SK-N-SH treated with all-trans-retinoic acid at 6 μM for 48 hours (cell line): ENCODE measurements at regions not wholly inside any gene's neighbourhood (a gene's known extent, or its start where the extent isn't known, plus 50 kb on each side); places are given as distances from the start of the nearest gene placed in this dataset.

Experiments
- ATAC-seq: fragments of 200-7000 bp; cut with Tn5 transposase; 3 replicates; pipeline ENCODE4 v1.9.1; 2020; ENCODE audit warnings: mild to moderate bottlenecking, moderate library complexity
- ARNTL ChIP-seq: fragments of 450-650 bp; formaldehyde crosslinking; IDR thresholded peaks from 2 replicates; pipeline ENCODE4 v1.5.0; 2020; ENCODE audit warnings: low read depth, mild to moderate bottlenecking, moderate library complexity, borderline replicate concordance
- BACH2 ChIP-seq: fragments of 250-450 bp; sonication (Bioruptor Pico); IDR thresholded peaks from 2 replicates; pipeline ENCODE4 v1.9.0; 2021; ENCODE audit warnings: mild to moderate bottlenecking, borderline replicate concordance
- CREB5 ChIP-seq: fragments of 250-450 bp; sonication (Bioruptor Pico); IDR thresholded peaks from 2 replicates; pipeline ENCODE4 v1.5.1; 2020; ENCODE audit warnings: low read depth, mild to moderate bottlenecking, moderate library complexity
- CSDC2 ChIP-seq: fragments of 250-450 bp; sonication (Bioruptor Pico); IDR thresholded peaks from 2 replicates; pipeline ENCODE4 v1.5.0; 2020; ENCODE audit warnings: mild to moderate bottlenecking, moderate library complexity
- CSRNP3 ChIP-seq: fragments of 250-450 bp; sonication (Bioruptor Pico); IDR thresholded peaks from 2 replicates; pipeline ENCODE4 v1.5.1; 2021; ENCODE audit warnings: mild to moderate bottlenecking, moderate library complexity
- ESRRG ChIP-seq: fragments of 250-450 bp; sonication (Bioruptor Pico); IDR thresholded peaks from 2 replicates; pipeline ENCODE4 v1.6.1; 2021; ENCODE audit warnings: mild to moderate bottlenecking
- GLIS3 ChIP-seq: fragments of 250-450 bp; sonication (Bioruptor Pico); IDR thresholded peaks from 2 replicates; pipeline ENCODE4 v1.5.0; 2020; ENCODE audit warnings: mild to moderate bottlenecking, moderate library complexity
- ISL1 ChIP-seq: fragments of 250-450 bp; sonication (Bioruptor Pico); IDR thresholded peaks from 2 replicates; pipeline ENCODE4 v2.1.2; 2022; ENCODE audit warnings: mild to moderate bottlenecking, moderate library complexity
- OSR1 ChIP-seq: fragments of 250-450 bp; sonication (Bioruptor Pico); IDR thresholded peaks from 2 replicates; pipeline ENCODE4 v1.8.0; 2022; ENCODE audit warnings: moderate library complexity, mild to moderate bottlenecking, inconsistent platforms
- PATZ1 ChIP-seq: fragments of 250-450 bp; sonication (Bioruptor Pico); IDR thresholded peaks from 2 replicates; pipeline ENCODE4 v1.8.0; 2020; ENCODE audit warnings: mild to moderate bottlenecking, moderate library complexity, borderline replicate concordance
- POU6F1 ChIP-seq: fragments of 250-450 bp; sonication (Bioruptor Pico); IDR thresholded peaks from 2 replicates; pipeline ENCODE4 v1.8.0; 2021; ENCODE audit warnings: low read depth, mild to moderate bottlenecking, moderate library complexity, borderline replicate concordance
- PPARA ChIP-seq: fragments of 250-450 bp; sonication (Bioruptor Pico); IDR thresholded peaks from 2 replicates; pipeline ENCODE4 v1.5.0; 2020; ENCODE audit warnings: mild to moderate bottlenecking, borderline replicate concordance
- RARB ChIP-seq: fragments of 250-450 bp; sonication (Bioruptor Pico); IDR thresholded peaks from 2 replicates; pipeline ENCODE4 v1.8.0; 2021; ENCODE audit warnings: mild to moderate bottlenecking, moderate library complexity
- SNAI2 ChIP-seq: fragments of 250-450 bp; sonication (Bioruptor Pico); IDR thresholded peaks from 2 replicates; pipeline ENCODE4 v1.5.0; 2020; ENCODE audit warnings: mild to moderate bottlenecking, moderate library complexity
- TCF4 ChIP-seq: fragments of 250-450 bp; sonication (Bioruptor Pico); IDR thresholded peaks from 2 replicates; pipeline ENCODE4 v1.8.0; 2021; ENCODE audit warnings: mild to moderate bottlenecking, moderate library complexity, borderline replicate concordance
- TOX ChIP-seq: fragments of 250-450 bp; sonication (Bioruptor Pico); IDR thresholded peaks from 2 replicates; pipeline ENCODE4 v1.8.0; 2021; ENCODE audit warnings: mild to moderate bottlenecking, moderate library complexity, borderline replicate concordance
- TSHZ2 ChIP-seq: fragments of 250-450 bp; sonication (Bioruptor Pico); IDR thresholded peaks from 2 replicates; pipeline ENCODE4 v1.5.0; 2020; ENCODE audit warnings: mild to moderate bottlenecking, moderate library complexity
- ZC3H10 ChIP-seq: fragments of 250-450 bp; sonication (Bioruptor Pico); IDR thresholded peaks from 2 replicates; pipeline ENCODE4 v1.5.1; 2021; ENCODE audit warnings: mild to moderate bottlenecking, moderate library complexity
- ZFP3 ChIP-seq: fragments of 250-450 bp; sonication (Bioruptor Pico); IDR thresholded peaks from 2 replicates; pipeline ENCODE4 v1.5.0; 2020; ENCODE audit warnings: mild to moderate bottlenecking, moderate library complexity
- ZFP30 ChIP-seq: fragments of 450-650 bp; formaldehyde crosslinking; IDR thresholded peaks from 2 replicates; pipeline ENCODE4 v1.5.0; 2022; ENCODE audit warnings: mild to moderate bottlenecking, moderate library complexity
- ZNF565 ChIP-seq: fragments of 450-650 bp; formaldehyde crosslinking; conservative IDR thresholded peaks from 2 replicates; pipeline ENCODE4 v1.5.0; 2020; ENCODE audit warnings: low read depth, mild to moderate bottlenecking, moderate library complexity
- ZNF70 ChIP-seq: fragments of 450-650 bp; formaldehyde crosslinking; IDR thresholded peaks from 2 replicates; pipeline ENCODE4 v1.5.0; 2020; ENCODE audit warnings: mild to moderate bottlenecking, moderate library complexity
- ZNF8 ChIP-seq: fragments of 450-650 bp; formaldehyde crosslinking; IDR thresholded peaks from 2 replicates; pipeline ENCODE4 v1.5.0; 2020; ENCODE audit warnings: mild to moderate bottlenecking, moderate library complexity

- TF ChIP-seq TSHZ2 (CRISPR knock-in tag) (no peak), ZFP30 (no peak), OSR1 (CRISPR knock-in tag) (no peak), BACH2 (CRISPR knock-in tag) (no peak), TOX (no peak), ZNF70 (CRISPR knock-in tag) (no peak), ZNF565 (no peak), CSDC2 (CRISPR knock-in tag) (no peak), ARNTL (CRISPR knock-in tag) (no peak), ISL1 (CRISPR knock-in tag) (no peak), ESRRG (no peak), ZNF8 (CRISPR knock-in tag) (no peak), ZC3H10 (CRISPR knock-in tag) (no peak), PPARA (CRISPR knock-in tag) (no peak)
- no peak for ATAC-seq
Observed at GRCh38 chr10:33612551-33612950, 278.1 kb upstream of the NRP1 start.

GRCh38 chr10:33612116-33612515, 277.6 kb upstream of the NRP1 start:
- no peak for ATAC-seq
- TF ChIP-seq ESRRG (no peak), ZFP30 (no peak), CREB5 (no peak)

- ATAC-seq = no peak
- no peak for TF ChIP-seq CSDC2 (CRISPR knock-in tag)
- TF ChIP-seq PATZ1 (CRISPR knock-in tag) = no peak
- no peak for TF ChIP-seq OSR1 (CRISPR knock-in tag)
- TF ChIP-seq BACH2 (CRISPR knock-in tag) = no peak
- TF ChIP-seq POU6F1 (CRISPR knock-in tag) = no peak
- no peak for TF ChIP-seq GLIS3 (CRISPR knock-in tag)
- no peak for TF ChIP-seq CSRNP3 (CRISPR knock-in tag)
- no peak for TF ChIP-seq SNAI2
- TF ChIP-seq TCF4 (CRISPR knock-in tag) = no peak
- no peak for TF ChIP-seq CREB5
- TF ChIP-seq RARB (CRISPR knock-in tag) = no peak
- no peak for TF ChIP-seq ZFP3 (CRISPR knock-in tag)
- no peak for TF ChIP-seq TOX
- no peak for TF ChIP-seq ZNF8 (CRISPR knock-in tag)
- no peak for TF ChIP-seq ARNTL (CRISPR knock-in tag)
- TF ChIP-seq ZFP30 = no peak
- TF ChIP-seq ESRRG = no peak
Observed at GRCh38 chr10:33611423-33611822, 277.0 kb upstream of the NRP1 start.
